IMR-90 (cell line): ENCODE measurements at regions not wholly inside any gene's neighbourhood (a gene's known extent, or its start where the extent isn't known, plus 50 kb on each side); places are given as distances from the start of the nearest gene placed in this dataset.
A peak's percentile ranks its signal among the peaks of the same experiment; 100 is the strongest.

ENCODE experiments used
- ATAC-seq: fragments of 200-7000 bp; cut with Tn5 transposase; 2 replicates; pipeline ENCODE4 v1.9.1; 2020; ENCODE audit warnings: low read depth, mild to moderate bottlenecking, moderate library complexity
- BruUV-seq: library from RNA; stranded (reverse); fragments of 400-500 nt; replicated peaks from 2 replicates; lab custom pipeline; 2021; lab: Mats Ljungman, UMichigan
- CTCF ChIA-PET: fragments of 300-600 bp; formaldehyde crosslinking; extraction: SDS; loops from one replicate; lab custom pipeline; 2021; ENCODE audit warnings: antibody characterized with exemption; lab: Yijun Ruan, JAX
- POLR2A ChIA-PET: fragments of 300-600 bp; sonication (Branson Sonifier 250); formaldehyde crosslinking; loops from one replicate; lab custom pipeline; 2022; ENCODE audit warnings: antibody characterized with exemption; ENCODE audit not compliant: unreplicated experiment; lab: Charles Lee
- DNase-seq: peaks from one replicate; pipeline ENCODE4 v3.0.0; 2013
- H2AFZ ChIP-seq: replicated peaks from 2 replicates; pipeline ENCODE3; 2013; ENCODE audit warnings: low read length, mild to moderate bottlenecking; ENCODE audit not compliant: poor library complexity
- H2AK5ac ChIP-seq: 2 replicates; pipeline ENCODE4 v1.6.1; 2013; ENCODE audit warnings: low read depth, low read length, inconsistent platforms
- H2AK9ac ChIP-seq: replicated peaks from 2 replicates; pipeline ENCODE3; 2013; ENCODE audit warnings: mild to moderate bottlenecking, low read depth, low read length, moderate library complexity; ENCODE audit not compliant: poor library complexity
- H2BK120ac ChIP-seq: 2 replicates; pipeline ENCODE4 v1.6.1; 2013; ENCODE audit warnings: low read depth, low read length, inconsistent platforms
- H2BK15ac ChIP-seq: 3 replicates; pipeline ENCODE4 v1.6.1; 2013; ENCODE audit warnings: low read depth, low read length, inconsistent platforms
- H2BK20ac ChIP-seq: 2 replicates; pipeline ENCODE4 v1.6.1; 2013; ENCODE audit warnings: low read depth, mild to moderate bottlenecking, inconsistent platforms, low read length, moderate library complexity
- H2BK5ac ChIP-seq: 2 replicates; pipeline ENCODE4 v1.6.1; 2013; ENCODE audit warnings: mild to moderate bottlenecking, low read depth, low read length, inconsistent platforms; ENCODE audit not compliant: poor library complexity, severe bottlenecking
- H3K14ac ChIP-seq: replicated peaks from 2 replicates; pipeline ENCODE4 v1.6.1; 2013; ENCODE audit warnings: low read depth, low read length, inconsistent platforms
- H3K18ac ChIP-seq: 2 replicates; pipeline ENCODE4 v1.6.1; 2013; ENCODE audit warnings: low read depth, low read length, control low read depth
- H3K23ac ChIP-seq: 2 replicates; pipeline ENCODE4 v1.6.1; 2013; ENCODE audit warnings: low read depth, low read length, inconsistent platforms
- H3K27ac ChIP-seq: 2 replicates; pipeline ENCODE4 v1.5.1; 2013; ENCODE audit warnings: mild to moderate bottlenecking, control low read depth, low read length; ENCODE audit not compliant: insufficient read depth
- H3K27me3 ChIP-seq: 2 replicates; pipeline ENCODE4 v1.6.1; 2013; ENCODE audit warnings: low read length; ENCODE audit not compliant: control insufficient read depth, insufficient read depth
- H3K36me3 ChIP-seq: 2 replicates; pipeline ENCODE4 v1.6.1; 2013; ENCODE audit warnings: low read length, mixed read lengths; ENCODE audit not compliant: control insufficient read depth, insufficient read depth
- H3K4ac ChIP-seq: 2 replicates; pipeline ENCODE4 v1.6.1; 2013; ENCODE audit warnings: low read depth, low read length, inconsistent platforms
- H3K4me1 ChIP-seq: 2 replicates; pipeline ENCODE4 v1.6.1; 2013; ENCODE audit warnings: low read length, mixed read lengths; ENCODE audit not compliant: control insufficient read depth, insufficient read depth
- H3K4me2 ChIP-seq: 2 replicates; pipeline ENCODE4 v1.6.1; 2013; ENCODE audit warnings: low read depth, mild to moderate bottlenecking, control low read depth, low read length, moderate library complexity
- H3K4me3 ChIP-seq: 2 replicates; pipeline ENCODE4 v1.5.1; 2013; ENCODE audit warnings: low read depth, mild to moderate bottlenecking, control low read depth, low read length, moderate library complexity; ENCODE audit not compliant: insufficient read depth
- H3K56ac ChIP-seq: 2 replicates; pipeline ENCODE4 v1.6.1; 2013; ENCODE audit warnings: low read length, inconsistent platforms; ENCODE audit not compliant: insufficient read depth; ENCODE audit errors: extremely low read depth
- H3K79me1 ChIP-seq, 2 experiments: 2 replicates each; pipeline ENCODE4 v1.6.1; 2013; ENCODE audit warnings: low read length in 2 of 2, inconsistent platforms in 1 of 2, low read depth in 1 of 2
- H3K9ac ChIP-seq: 2 replicates; pipeline ENCODE4 v1.6.1; 2013; ENCODE audit warnings: low read depth, low read length, control low read depth
- H3K9me1 ChIP-seq: 2 replicates; pipeline ENCODE4 v1.6.1; 2013; ENCODE audit warnings: low read length, inconsistent platforms; ENCODE audit not compliant: insufficient read depth
- H3K9me3 ChIP-seq: 2 replicates; pipeline ENCODE4 v1.6.1; 2013; ENCODE audit warnings: low read length; ENCODE audit not compliant: control insufficient read depth, insufficient read depth
- H4K20me1 ChIP-seq: 2 replicates; pipeline ENCODE4 v1.6.1; 2013; ENCODE audit warnings: low read length, inconsistent platforms; ENCODE audit not compliant: insufficient read depth
- H4K5ac ChIP-seq: 2 replicates; pipeline ENCODE4 v1.6.1; 2013; ENCODE audit warnings: mild to moderate bottlenecking, low read depth, low read length, control low read depth
- H4K8ac ChIP-seq, 2 experiments: 2 replicates each; pipeline ENCODE4 v1.6.1; 2013; ENCODE audit warnings: low read depth in 2 of 2, low read length in 2 of 2, control low read depth in 1 of 2, inconsistent platforms in 1 of 2
- H4K91ac ChIP-seq: 2 replicates; pipeline ENCODE4 v1.6.1; 2013; ENCODE audit warnings: low read depth, low read length, inconsistent platforms; ENCODE audit not compliant: insufficient read depth
- MAFK ChIP-seq: IDR thresholded peaks from 2 replicates; pipeline ENCODE4 v1.6.1; 2012; ENCODE audit warnings: low read depth, low read length, improper control_type of control experiment
- MAZ ChIP-seq: IDR thresholded peaks from 2 replicates; pipeline ENCODE4 v1.6.1; 2012; ENCODE audit warnings: low read depth, mild to moderate bottlenecking, low read length, improper control_type of control experiment, moderate library complexity, borderline replicate concordance
- WGBS, 2 experiments: methylation state at CpG; one replicate each; pipeline versions ENCODE4 v1.1.5 to v1.1.7; 2013; ENCODE audit warnings: missing lambda C conversion rate in 2 of 2; ENCODE audit not compliant: insufficient read length in 1 of 2; ENCODE audit errors: extremely low coverage in 2 of 2; 5-methylcytosine and 5-hydroxymethylcytosine counted together
- dilution Hi-C: fragments of 300-500 bp; cut with HindIII; formaldehyde crosslinking; loops from one replicate; pipeline ENCODE4 v1.14.3; 2018; ENCODE audit warnings: low sequenced_read_pairs; ENCODE audit not compliant: unreplicated experiment
- in situ Hi-C: fragments of 300-500 bp; cut with MboI; formaldehyde crosslinking; loops from 3 replicates; pipeline ENCODE4 v1.14.3; 2019; ENCODE audit warnings: low sequenced_read_pairs, inconsistent platforms, mixed read lengths
- intact Hi-C: fragments of 100-400 bp; cut with micrococcal nuclease; formaldehyde crosslinking; loops from 2 replicates; pipeline ENCODE4 v1.10.0; 2022

- Histone ChIP-seq H4K5ac (no peak overlapping the region), H3K56ac (no peak overlapping the region), H3K9me1 (no peaks in the 10 kb centered on the region), H3K4ac (no peak overlapping the region), H3K9me3 (no peaks in the 10 kb centered on the region), H3K14ac (no peak overlapping the region), H3K18ac (no peak overlapping the region), H4K91ac (no peak overlapping the region), H2AK9ac (no peak overlapping the region), H2AK5ac (no peak overlapping the region), H3K4me3 (no peak overlapping the region), H2AFZ (no peak overlapping the region), H3K27me3 (no peaks in the 10 kb centered on the region), H3K36me3 (no peaks in the 10 kb centered on the region), H2BK5ac (no peak overlapping the region), H2BK120ac (no peak overlapping the region), H3K9ac (no peak overlapping the region), H3K23ac (no peak overlapping the region), H3K4me1 (no peaks in the 10 kb centered on the region), H4K8ac (no peak overlapping the region), H4K20me1 (no peaks in the 10 kb centered on the region), H3K79me1 (no peaks in the 10 kb centered on the region), H2BK20ac (no peak overlapping the region), H2BK15ac (no peak overlapping the region), H3K27ac (no peak overlapping the region), H3K4me2 (no peak overlapping the region)
- DNase-seq: no peak
- dilution Hi-C loops: no loop called here
- ATAC-seq: no peak
- ChIA-PET POLR2A (no interaction called here), CTCF (no interaction called here)
- in situ Hi-C loops: no loop called here
- TF ChIP-seq MAZ (no peak), MAFK (peak; percentile 56)
- WGBS, 2 experiments: no CpG with 5 or more reads among the region's 2 CpGs
- BruUV-seq: no TSS peak
- intact Hi-C loops: no loop called here
Observed at GRCh38 chr11:92643827-92644226, 325.6 kb upstream of the MTNR1B start.
